ENCODE measurements at regions not wholly inside any gene's neighbourhood (a gene's known extent, or its start where the extent isn't known, plus 50 kb on each side); places are given as distances from the start of the nearest gene placed in this dataset.
A peak's percentile ranks its signal among the peaks of the same experiment; 100 is the strongest.

DNA sequence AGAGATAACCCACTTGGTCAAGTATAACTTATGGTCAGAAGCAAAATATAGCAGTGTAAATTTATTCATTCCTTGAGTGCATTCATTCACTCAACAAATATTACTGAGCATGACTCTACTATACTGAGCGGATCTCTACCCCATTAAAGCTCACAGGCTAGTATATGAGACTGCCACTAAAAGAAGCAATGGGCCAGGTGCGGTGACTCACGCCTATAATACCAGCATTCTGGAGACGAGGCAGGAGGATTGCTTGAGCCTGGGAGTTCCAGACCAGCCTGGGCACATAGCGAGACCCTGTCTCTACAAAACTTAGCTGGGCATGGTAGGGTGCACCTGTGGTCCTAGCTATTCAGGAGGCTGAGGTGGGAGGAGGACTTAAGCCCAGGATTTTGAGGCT is 197.6 kb upstream of the BLID start:
- no peak for DNase-seq

GRCh38 chr11:122311216-122311755 is 195.3 kb upstream of the BLID start:
- no peak for DNase-seq

DNA sequence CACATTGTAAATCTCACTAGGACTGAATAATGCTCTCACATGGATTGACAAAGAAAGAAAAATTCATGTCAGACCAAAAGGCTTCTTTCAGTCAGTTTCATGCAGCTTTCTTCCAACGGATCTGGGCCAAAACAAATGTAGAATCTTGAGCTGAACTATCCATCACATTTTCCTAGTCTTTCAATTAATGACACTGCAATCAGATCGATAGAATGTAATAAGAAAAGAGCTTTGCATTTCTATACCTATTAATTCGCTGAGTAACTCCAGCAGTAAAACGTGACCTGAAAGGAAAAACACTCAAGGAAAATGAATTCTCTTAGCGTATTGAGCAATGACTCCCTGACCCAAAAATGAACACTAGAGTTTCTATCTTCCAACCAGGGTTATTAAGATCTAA is 194.8 kb upstream of the BLID start:
- no peak for DNase-seq

DNA sequence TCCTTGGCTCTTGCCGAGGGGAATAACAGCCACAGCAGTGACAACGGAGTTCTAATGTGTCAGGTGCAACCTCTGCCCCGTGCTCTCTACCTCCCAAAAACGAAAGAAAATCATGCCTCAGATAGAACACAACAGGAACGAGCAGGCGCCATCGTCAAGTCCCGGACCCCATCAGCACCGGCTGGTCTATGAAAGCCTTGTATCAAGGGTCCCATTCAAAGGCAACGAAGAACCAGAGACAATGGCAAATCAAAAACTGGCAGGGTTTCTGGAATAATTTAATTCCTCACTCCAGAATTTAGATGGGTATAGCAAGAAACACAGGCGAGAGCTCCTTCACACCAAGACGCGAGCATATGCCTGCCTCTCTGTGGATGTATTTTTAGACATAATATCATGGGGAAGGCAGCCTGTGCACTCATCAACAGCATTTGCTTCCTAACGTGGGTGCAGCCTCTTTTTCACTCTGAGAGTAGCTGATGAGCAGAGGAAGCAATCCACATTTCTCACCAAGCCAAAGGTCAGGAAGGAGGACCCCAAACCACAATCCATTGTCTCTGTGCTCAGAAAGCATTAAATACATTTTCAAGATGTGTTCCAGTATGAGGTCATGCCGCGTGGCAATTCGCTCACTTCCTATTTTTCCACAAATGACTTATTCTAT is 193.4 kb upstream of the BLID start:
- peak; percentile 57 for DNase-seq

GRCh38 chr11:122308226-122308625 is 192.2 kb upstream of the BLID start:
- no peak for DNase-seq

- DNase-seq = no peak
Observed at GRCh38 chr11:122307476-122308035, 191.5 kb upstream of the BLID start.

- no peak for DNase-seq
Observed at GRCh38 chr11:122306831-122307391, 190.9 kb upstream of the BLID start.

GRCh38 chr11:122305426-122306320 is 189.7 kb upstream of the BLID start:
- no peak for DNase-seq

GRCh38 chr11:122304973-122305372 is 189.0 kb upstream of the BLID start:
- no peak for DNase-seq

- DNase-seq = no peak
Observed at GRCh38 chr11:122304306-122304705, 188.3 kb upstream of the BLID start.

DNA sequence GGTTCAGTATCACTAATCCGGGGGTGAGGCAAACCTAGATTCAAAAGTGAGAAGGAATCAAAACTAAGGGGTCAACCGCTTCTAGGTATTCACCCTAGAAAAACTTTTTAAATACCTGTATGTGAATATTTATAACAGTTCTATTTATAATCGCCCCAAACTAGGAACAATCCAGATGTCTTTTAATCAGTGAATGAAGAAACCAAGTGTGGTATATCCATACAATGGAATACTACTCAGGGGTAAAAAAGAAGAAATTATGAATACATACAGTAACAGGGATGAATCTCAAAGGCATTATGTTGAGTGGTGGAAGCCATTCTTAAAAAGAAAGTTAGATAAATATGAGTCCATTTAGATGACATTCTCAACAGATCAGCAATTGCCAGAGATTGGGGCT is 178.0 kb upstream of the BLID start:
- DNase-seq = no peak

GRCh38 chr11:122293296-122294023 is 177.4 kb upstream of the BLID start:
- DNase-seq = no peak

GRCh38 chr11:122287401-122287800 is 171.4 kb upstream of the BLID start:
- DNase-seq = no peak

DNA sequence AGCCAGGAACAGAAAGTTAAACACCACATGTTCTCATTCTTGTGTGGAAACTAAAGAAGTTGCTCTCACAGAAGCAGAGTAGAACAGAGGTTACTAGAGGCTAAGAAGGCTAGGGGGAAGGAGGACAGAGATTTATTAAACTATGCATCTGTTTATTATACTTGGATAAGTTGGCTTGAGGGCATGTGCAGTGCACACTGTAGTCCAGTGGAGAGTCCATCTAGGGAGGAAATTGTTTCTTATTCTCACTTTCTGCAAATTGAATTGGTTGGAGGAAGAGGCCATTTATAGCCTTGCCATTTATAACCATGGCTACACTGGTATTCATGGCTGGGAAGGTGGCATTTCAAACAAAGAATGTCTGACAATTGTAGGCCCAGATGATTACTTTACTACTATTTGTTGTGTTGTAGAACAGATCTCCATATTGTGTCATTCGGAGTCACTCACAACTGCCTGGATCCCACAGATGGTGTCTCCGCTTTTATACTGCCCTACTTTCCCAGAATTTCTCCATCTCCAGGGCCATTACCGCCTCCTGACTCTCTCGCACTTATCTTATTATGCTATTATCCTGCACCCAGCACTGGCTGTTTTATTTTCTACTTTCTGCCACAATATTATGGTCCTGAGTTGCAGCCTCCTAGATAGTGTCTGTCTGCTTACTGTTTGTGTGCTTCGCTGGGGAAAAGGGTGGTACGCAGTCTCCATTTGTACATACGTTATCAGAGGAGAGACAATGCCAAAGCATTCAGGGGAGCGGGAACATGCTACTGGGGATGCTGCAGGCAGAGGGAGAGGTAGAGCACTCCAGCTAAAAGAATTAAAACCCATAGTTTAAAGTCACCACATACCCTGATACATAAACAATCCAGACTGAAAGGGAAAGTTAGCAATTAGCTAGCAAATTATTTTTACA is 169.3 kb upstream of the BLID start:
- DNase-seq = no peak

GRCh38 chr11:122280870-122281269 is 164.9 kb upstream of the BLID start:
- no peak for DNase-seq

DNA sequence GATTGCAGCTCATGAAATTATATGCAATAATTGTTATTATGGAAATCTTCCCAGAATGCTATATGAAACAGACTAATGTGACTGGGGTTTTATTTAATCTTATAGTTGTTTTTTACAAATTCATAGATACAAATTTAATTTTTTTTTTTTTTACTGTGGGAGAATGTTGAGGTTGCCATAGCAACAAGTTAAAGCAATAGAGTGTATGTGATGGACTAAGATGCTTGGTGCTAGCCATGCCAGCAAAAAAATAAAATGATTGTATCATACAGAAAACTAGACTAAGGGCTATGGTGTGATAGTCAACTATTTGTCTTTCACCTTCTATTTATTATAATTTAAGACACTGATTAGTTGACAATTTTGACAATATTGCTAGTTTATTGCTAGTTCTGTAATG is 163.2 kb upstream of the BLID start:
- DNase-seq = no peak

DNA sequence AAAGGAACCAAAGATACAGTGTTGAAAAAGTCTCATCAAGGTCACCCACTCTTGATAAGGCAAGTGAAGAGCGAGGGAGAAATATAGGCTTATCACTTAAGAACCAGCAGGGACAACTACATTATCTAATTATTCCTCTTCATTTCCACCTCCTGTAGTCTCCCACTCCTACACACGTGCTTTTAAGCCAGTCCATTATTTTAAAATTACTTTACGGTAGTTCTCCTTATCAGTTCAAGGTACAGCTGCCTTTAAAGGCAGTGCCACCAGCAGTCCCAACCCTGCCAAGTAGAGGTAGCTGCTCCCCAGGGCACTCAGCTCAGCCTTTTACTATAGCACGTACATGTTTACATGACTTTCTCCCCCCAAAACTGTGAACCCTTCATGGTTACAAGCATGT is 161.5 kb upstream of the BLID start:
- DNase-seq = no peak

DNA sequence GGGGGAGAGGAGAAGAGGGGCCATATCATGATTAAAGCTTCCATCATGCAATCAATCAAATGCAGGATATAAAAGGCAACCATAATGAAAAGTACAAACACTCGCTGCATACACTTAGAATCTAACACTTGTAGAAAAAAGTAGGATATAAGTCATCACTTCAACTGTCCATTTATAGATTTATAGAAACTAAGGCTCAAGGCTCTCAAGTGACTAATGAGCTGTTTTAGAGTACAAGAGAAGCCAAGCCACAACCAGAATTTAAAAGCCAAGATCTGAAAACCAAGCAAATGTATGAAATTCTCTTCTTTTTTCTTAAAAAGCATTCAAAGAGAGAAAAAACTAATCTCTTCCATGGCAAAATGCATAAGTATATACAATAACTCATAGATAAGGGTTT is 160.2 kb upstream of the BLID start:
- no peak for DNase-seq

- DNase-seq = no peak
Observed at GRCh38 chr11:122275508-122275907, 159.5 kb upstream of the BLID start.

- no peak for DNase-seq
Observed at GRCh38 chr11:122273476-122274191, 157.6 kb upstream of the BLID start.
